ENCODE measurements at regions not wholly inside any gene's neighbourhood (a gene's known extent, or its start where the extent isn't known, plus 50 kb on each side); places are given as distances from the start of the nearest gene placed in this dataset.

DNA sequence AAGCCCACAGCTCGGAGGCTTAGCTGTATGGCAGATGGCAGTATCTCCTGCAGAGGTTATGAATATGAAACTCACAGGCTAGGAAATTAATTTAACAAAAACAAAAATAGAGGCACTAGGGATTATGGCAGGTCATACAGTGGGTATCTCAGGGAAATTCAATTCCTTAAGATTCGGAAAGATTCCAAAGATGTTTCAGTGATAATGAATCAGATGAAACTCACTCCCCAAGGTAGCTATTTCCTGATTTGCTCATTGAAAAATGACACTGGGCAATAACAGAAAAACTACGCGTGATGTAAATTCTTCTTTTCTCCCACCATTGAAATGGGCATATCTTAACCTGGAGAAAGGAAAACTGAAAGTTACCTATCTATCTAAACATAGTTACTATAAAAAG is 414.1 kb downstream of the STK39 start:
- DNase-seq (ENCODE audit: low read depth): no peak
- TF ChIP-seq, protein P1, sequence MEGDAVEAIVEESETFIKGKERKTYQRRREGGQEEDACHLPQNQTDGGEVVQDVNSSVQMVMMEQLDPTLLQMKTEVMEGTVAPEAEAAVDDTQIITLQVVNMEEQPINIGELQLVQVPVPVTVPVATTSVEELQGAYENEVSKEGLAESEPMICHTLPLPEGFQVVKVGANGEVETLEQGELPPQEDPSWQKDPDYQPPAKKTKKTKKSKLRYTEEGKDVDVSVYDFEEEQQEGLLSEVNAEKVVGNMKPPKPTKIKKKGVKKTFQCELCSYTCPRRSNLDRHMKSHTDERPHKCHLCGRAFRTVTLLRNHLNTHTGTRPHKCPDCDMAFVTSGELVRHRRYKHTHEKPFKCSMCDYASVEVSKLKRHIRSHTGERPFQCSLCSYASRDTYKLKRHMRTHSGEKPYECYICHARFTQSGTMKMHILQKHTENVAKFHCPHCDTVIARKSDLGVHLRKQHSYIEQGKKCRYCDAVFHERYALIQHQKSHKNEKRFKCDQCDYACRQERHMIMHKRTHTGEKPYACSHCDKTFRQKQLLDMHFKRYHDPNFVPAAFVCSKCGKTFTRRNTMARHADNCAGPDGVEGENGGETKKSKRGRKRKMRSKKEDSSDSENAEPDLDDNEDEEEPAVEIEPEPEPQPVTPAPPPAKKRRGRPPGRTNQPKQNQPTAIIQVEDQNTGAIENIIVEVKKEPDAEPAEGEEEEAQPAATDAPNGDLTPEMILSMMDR (conservative IDR thresholded peaks at IDR 0.05; ENCODE audit: low read depth, low read length): no peak
- H3K4me3 ChIP-seq (ENCODE audit: low read length): no peak overlapping the region

DNA sequence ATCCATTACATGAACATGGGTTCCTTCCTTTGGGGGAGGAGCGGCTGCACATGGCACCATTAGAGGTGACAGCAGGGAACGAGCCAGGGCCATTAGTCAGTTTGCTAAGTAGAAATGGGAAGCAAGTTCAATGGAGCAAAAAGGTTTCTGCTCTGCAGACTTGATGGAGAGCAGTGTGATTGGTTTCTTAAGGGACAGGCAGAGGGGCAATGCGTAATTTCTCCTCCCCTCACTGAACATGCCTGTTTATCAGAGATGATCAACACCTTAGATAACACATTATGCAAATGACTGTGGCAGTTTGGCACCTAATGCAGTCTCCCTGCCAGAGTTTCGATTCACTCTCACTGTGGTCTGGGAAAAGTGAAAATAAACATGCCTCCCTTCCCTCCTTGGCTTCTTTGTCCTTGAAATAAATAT is 414.5 kb downstream of the STK39 start:
- no peak overlapping the region for H3K4me3 ChIP-seq (ENCODE audit: low read length)
- no peak for DNase-seq (ENCODE audit: low read depth)
- TF ChIP-seq, protein P1 (conservative IDR thresholded peaks at IDR 0.05; ENCODE audit: low read depth, low read length): no peak

DNA sequence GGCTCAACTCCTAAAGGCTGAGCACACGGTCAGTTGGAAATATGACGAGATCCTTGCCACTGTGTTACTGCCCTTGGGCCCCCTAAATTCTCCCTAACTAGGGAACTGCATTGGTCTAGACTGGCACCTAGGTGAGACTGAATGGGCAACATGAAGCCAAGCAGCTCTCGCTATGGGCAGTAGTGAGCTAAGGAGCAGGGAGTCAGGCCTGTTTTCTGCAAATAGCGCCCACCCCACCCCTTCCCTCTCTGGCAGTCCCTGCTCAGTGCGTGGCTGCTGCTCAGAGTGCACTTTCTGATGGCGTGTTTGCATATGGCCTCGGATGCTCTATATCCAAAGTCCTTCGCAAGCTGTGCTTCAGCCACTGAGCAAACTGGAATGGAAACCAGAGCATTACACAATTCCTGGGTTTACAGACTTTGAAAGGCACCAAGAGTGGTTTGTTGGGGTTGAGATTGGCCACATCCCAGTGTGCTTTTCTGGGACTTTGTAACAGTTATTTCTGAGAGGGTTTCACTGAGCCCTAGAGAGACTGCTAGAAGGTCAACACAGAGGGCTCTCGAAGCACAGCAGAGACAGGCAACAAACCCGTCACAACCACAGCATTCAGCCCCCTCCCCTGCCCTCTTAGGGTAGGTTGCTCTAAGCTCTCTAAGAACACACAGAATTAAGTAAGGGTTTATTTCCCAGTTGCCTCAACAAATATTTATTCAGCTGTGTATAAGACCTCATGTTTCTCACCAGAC is 419.9 kb downstream of the STK39 start:
- no peak overlapping the region for H3K4me3 ChIP-seq (ENCODE audit: low read length)
- no peak for DNase-seq (ENCODE audit: low read depth)
- TF ChIP-seq, protein P1 (conservative IDR thresholded peaks at IDR 0.05; ENCODE audit: low read depth, low read length): no peak

DNA sequence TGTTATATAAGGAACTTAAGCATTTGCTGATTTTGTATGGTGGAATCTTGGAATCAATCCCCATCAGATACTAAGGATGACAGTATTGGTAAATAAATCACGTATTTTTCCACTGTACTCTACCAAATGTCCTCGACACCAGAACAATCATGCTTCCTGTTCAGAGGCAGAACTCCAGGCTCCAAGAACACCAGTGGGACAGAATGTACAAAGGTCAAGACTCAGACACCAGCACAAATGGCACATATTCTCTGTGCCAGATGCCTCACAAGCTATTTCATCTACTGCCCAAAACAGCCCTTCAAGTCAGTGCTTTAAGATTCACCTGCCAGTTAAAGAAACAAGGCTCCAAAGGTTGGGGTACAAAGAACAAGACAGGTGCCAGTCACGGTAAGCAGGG is 420.5 kb downstream of the STK39 start:
- no peak for DNase-seq (ENCODE audit: low read depth)
- TF ChIP-seq, protein P1 (conservative IDR thresholded peaks at IDR 0.05; ENCODE audit: low read depth, low read length): no peak
- H3K4me3 ChIP-seq (ENCODE audit: low read length): no peak overlapping the region

DNA sequence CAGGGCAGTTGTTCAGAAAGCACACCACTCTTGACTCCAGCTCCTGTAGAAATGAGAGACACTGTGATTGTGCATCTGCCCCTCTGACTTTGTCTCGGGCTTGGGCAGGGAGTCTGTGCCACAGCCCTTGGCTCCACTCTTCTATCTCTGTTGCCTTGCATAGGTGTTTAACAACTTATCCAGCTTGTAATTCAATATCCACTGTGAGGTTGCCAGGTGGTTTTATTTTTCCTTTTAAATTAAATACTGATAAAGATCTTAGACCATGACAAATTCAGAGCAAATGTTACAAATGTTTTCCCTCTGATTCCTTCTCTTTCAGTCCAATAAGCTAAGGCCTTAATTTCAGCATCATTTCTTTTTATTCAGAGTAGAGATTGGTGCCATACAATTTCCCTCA is 421.7 kb downstream of the STK39 start:
- TF ChIP-seq, protein P1 (conservative IDR thresholded peaks at IDR 0.05; ENCODE audit: low read depth, low read length): no peak
- no peak for DNase-seq (ENCODE audit: low read depth)
- no peak overlapping the region for H3K4me3 ChIP-seq (ENCODE audit: low read length)

DNA sequence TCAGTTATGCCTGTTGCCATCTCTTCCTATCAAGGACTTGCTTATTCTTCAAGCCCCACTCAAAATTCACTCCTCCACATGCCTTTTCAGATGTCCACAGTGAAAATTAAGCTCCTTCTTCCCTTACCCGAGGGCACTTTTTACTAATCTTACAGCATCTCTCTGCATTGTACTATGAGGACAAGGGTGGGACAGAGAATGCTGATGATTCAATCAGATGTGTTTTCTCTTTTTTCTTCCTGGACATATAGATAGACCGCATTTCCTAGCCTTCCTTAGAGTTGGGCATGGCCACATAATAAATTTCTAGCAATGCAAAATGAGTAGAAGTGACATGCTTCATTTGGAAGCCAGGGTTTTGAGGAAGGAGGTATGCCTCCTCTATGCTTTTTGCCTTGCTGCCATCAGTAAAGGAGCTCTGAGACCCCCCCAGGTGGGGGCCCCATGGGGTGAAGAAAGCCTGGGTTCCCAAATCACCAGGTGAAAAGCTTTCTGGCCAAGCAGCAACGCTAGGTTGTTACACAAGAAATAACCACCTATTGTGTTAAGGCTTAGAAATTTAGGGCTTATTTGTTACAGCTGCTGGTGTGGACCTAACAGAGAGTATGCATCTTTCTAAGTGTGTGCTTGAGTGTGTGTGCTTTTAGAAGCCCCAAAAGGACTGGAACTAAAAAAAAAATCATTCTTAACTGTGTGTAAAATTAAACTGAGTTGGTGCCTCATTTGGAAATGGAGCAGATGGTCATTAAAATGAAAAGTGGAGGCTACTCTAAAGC is 424.5 kb downstream of the STK39 start:
- TF ChIP-seq, protein P1 (conservative IDR thresholded peaks at IDR 0.05; ENCODE audit: low read depth, low read length): no peak
- no peak overlapping the region for H3K4me3 ChIP-seq (ENCODE audit: low read length)
- no peak for DNase-seq (ENCODE audit: low read depth)

DNA sequence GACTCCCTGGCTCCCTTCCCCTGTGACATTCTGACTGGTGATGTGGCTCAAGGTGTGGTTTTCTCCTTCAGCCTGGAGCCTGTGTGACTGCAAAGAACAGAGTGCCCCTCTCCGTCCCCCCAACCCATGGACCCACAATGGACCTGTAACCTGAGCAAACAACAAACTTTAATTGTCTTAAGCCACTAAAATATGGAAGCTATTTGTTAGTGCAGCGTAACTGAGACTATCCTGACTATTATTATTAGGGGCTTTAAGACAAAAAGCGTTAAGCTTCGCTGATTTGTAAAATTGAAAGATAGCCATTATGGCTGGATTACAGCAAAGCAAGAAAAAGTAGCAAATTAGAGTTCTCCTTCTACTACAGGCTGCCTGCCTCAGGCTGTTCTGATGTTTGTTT is 426.9 kb downstream of the STK39 start:
- H3K4me3 ChIP-seq (ENCODE audit: low read length): no peak overlapping the region
- DNase-seq (ENCODE audit: low read depth): no peak
- TF ChIP-seq, protein P1 (conservative IDR thresholded peaks at IDR 0.05; ENCODE audit: low read depth, low read length): no peak
